HG03558 (cell line): ENCODE measurements at regions not wholly inside any gene's neighbourhood (a gene's known extent, or its start where the extent isn't known, plus 50 kb on each side); places are given as distances from the start of the nearest gene placed in this dataset.

ENCODE experiments used
- ATAC-seq: cut with Tn5 transposase; IDR thresholded peaks from one replicate; pipeline ENCODE4 v1.9.1; 2021; ENCODE audit warnings: moderate number of reproducible peaks; ENCODE audit not compliant: unreplicated experiment; ENCODE audit errors: extremely low read depth

DNA sequence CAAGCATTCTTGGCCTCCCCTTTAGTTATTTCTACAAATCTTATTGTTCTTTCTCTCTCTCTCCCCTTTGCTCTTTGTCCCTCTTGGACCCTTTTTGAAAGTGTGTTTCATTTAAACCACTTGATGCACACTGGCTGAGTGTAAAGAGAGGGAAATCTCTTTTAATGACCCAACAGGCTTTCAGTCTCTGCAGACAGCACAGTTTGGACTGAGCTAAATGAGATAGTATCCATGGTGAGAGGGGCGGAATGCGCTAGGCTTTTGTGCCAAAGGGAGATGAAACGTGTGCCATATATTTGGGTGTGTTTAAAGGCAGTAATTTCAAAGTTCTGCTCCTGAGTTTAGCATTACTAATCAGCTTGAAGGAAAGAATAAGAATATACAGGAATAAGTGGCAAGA lies 184.9 kb downstream of the PCSK1 start:
- ATAC-seq, result no peak

DNA sequence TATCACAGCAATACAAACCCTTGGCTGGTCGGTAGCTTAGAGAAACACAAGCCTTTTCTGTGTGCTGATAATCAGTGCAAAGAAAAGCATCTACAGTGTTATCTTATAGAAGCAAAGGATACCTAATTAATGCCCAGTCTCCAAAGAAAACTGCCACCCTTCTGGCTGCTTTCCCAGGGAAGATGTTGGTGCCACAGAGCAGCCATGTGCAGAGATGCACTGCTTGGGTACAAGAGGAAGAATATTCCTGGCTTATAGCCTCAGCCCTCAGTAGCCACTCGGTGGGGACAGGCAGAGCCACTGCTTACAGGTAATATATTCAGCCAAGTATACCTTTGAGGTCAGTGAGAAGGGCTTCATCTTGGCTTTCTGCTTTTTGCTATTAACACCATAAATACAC lies 185.3 kb downstream of the PCSK1 start:
- ATAC-seq, result no peak

DNA sequence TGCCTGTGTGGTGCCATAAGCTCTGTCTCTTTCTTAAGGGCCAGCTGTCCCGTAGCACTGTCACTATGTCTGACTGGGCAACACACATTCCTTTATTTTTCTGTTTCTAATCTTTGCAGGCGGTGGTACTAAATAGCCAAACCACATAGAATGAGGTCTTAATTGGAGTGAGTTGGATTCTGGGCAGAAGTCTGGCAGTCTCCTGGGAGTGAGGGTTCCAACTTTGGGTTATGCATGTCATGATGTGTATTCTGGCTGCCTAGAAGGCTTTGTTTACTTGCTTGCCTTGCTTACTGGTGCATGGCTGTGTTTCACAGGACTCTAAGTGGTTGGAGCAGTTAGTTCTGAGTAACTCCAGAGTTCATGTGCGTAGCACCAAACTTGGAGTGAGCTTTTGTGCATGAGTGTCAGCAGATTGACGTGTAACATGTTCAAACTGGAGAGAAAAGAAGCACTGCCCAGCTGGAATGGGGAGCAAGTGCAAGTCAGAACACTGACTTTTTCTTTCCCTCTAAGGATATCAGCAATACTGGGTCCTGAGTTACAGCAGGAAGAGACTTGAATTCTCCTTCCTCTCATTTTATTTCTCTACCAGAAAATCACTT lies 185.8 kb downstream of the PCSK1 start:
- no peak for ATAC-seq

DNA sequence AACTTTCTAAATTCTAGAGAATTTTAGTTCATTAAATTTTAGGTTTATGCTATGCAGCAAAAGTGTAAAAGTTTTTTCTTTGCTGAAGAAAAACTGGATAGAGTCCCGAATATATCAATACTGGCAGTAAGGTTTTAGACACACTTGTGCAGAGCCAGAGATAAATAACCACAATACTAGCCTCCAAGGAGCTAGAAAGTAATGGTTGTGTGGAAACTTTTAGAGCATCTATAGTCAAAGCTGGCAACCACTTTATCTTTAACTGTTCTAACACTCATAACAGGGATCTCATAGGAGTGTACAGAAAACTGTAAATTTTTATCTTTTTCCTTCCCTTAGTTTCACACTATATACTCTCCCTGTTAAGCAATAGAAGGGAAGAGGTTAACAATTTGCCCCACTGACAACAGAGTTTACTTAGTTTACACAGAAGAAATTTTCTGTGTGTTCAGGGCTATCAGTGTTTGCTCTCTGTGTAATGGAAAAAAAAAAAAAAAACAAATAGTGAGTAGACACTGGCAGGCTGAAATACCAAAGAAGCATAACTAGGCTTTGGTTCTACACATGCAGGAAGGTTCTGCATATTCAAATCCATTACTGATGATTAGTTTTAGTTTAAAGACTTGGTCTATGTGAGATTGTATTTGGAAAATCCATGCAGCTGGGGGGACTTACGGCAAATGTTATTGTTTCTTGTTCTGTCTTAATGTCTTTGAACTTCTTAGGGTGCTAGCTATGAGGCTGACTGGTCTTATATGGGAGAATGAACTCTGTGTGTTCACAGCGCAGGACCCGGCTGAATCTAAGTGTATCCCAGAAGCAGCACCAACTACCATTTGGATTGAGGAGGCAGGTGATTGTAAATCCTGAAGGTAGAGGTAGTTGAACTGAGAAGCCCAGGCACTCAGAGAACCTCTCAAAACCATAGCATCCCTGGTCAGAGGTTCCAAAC lies 187.6 kb downstream of the PCSK1 start:
- ATAC-seq, result no peak

DNA sequence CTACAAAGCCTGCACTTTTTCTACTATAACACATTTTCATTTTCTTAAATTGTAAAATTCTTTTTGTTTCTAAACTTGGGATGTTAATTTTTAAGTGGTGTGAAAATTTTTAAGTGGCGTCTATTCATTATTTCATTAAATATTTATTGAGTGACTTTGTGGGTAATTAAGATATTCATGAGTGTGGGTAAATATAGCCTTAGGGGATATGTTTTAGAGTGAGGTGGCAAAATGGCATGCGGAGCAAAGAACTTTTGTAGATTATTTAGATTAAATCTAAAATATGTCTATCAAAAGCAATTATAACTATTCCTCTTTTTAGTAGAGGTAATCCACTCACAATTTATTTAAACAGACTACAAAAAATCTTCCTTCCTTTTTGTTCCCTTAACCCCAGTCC lies 188.4 kb downstream of the PCSK1 start:
- no peak for ATAC-seq

DNA sequence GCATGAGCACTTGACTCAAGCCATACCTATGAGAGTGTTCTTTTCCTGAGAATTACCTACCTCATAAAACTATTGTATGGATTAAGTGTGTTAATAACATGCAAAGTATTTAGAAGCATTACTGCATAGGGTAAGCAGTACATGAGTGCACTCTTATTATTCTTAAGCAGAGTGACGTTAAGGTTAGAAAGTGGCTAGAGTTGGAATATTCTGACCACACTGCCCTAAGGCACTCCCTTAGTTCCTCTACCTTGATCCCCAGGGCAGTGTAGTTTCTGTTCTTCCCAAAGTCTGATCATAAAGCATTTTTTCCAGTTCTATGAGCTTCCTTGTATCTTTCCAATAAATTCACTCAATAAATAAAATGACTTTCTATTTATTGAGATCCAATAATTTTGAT lies 189.2 kb downstream of the PCSK1 start:
- no peak for ATAC-seq

DNA sequence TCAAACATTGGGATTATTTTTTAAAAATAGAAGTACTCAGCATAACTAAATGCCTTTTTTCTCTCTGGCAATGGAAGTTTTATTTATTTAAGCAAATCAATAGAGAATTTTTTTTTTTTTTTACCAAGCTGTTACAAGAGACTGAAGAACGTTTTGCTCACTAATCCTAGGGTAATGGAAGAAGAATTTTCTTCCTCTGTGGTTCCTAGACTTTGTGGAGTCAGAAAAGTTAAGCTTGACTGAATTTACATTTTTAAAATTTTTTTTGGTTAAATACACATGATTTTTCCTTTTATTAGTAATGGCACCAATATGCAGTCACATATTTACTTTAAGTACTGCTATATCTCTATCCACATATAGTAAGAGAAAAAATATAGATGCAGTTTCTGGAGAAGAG lies 189.8 kb downstream of the PCSK1 start:
- no peak for ATAC-seq

DNA sequence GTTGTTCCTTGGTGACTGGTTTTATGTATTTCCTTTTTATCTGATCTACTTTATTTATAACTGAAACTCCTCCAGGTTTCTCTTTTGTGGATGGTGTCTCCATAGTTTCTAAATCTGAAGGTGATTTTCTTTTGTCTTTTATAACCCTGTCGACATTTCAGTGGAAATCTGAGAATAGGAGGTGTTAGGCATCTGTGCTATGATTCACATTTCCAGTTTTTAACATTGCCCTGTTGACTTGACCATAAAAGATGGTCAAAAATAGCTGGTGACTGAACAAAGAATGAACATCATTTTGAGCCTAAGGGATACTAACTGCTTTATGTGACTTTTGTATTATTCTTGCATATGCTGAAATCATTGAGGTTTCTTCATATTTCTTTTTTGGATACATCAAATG lies 190.5 kb downstream of the PCSK1 start:
- no peak for ATAC-seq

DNA sequence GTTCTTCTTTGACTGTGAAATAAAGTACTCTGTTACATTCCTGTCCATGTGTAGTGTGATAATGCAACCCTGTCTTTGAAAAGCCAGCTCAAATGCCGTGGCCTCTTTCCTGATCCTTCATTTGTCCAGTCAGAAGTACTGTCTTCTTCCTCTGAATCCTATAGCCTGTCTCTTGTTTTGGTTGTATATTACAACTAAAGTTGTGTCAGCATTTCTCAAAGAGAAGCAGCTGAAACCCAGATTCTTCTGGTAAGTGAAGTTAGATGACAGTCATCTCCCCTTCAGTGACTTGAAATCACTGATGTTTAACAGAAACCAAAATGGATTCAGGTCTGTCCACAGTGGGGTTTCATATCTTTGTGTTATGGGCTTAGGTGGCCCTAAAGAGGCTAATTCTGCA lies 196.2 kb downstream of the PCSK1 start:
- ATAC-seq, result no peak

DNA sequence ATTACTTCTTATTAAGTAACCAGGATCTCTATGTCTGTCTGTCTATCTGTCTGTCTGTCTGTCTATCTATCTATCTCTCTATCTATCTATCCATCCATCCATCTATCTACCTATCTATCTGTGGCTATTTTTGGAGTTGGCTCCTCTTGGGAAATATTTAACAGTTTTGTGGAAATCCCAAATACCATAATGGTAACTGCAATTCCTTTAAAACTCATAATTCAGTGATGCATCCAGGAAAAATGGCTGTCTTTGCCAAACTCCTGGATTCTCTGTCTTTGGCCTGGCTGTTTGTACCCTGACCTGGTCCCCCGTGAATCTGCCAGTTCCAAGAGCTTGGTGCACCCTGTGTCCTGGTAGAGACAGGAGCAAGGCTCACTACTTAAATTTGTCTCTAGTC lies 197.0 kb downstream of the PCSK1 start:
- no peak for ATAC-seq

DNA sequence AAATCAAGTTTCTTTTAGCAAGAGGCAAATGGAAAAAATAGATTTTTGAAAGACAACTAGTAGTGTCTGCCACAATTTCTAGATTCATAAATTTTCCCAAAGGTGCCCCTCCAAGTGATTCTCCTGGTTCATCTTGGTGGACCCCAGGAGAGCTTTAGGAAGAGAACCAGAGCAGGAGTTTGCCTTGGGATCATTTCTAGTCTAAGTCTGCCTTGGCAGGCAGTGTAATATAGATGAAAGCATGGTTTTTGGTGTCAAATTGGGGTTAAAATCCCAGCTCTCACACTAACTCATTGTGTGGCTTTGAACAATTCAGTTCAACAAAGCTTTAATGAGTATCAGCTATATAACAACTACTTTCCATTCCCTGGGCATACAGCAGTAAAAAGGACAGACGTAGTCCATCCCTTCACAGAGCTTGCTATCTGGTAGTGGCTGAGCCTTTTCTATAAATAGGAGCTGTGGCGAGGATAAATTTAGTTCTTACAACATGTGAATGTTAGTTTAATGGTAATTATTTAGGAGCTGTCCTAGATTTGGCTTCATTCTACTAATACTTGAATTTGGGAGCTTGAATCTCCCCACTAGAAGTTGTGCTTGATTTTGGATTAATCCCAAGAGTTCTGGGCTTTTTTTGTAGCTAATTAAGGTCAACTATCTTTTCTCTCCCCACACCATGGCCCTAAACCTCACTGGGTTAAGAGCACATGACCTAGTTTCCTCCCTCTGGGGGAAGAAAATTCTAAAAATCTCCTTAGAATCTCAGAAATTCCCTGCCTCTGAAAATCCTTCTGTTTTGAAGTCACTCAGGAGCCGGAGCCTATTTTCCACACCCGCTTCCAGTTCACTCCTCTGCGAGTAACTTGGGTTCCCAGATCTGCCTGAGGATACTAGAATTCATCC lies 197.8 kb downstream of the PCSK1 start:
- ATAC-seq, result no peak

DNA sequence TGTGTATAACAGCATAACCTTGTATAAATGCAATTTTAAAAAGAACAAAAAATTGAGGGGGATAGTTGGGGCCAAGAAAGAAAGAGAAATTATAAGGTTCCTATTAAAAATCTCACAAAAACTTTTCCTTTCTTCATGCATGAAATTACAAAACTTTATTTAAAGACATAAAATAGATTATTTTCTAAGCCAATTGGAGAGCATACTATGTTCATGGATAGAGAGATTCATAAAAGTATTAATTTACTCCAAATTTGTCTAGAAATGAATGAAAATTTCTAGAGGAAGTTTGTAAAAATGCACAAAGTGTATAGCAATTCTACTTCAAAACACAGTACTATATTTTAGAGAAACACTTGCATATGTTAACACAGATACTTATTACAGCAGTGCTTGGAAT lies 200.4 kb downstream of the PCSK1 start:
- ATAC-seq, result no peak

DNA sequence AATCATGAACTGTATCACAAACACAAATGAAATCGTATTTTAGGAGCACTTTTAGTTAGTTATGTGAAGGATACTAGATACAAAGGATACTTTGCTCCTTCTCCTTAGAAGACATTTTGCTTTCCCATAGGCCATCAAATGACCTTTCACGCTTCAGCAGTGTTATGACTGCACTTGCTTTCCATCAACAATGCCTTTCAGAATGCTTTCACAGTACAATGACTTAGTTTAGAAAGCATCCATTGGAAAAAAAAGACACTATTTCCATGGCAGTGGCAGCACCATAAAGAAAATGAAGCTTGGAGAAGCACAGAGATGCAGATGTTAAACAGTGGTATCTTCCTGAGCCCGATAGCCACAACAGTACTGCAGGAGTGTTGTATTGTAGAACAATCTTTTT lies 203.9 kb downstream of the PCSK1 start:
- ATAC-seq, result no peak

DNA sequence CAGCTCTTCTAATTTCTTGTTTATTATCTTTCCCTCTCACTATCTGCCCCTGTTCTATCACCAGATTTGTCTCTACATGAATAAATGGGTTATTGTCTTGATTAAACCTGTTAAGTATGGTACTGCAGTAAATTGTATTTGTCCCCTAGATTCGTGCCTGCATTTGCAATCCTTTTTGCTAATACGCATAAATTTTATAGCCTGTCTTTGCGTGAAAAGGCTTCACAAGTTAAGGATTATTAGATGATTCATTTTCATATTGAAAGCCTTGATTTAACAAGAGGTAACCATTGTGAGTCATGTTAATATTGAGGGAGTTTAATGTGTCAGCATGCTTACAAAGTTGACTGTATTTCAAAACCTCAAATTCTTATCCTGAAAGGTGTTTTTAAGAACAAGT lies 204.6 kb downstream of the PCSK1 start:
- no peak for ATAC-seq

DNA sequence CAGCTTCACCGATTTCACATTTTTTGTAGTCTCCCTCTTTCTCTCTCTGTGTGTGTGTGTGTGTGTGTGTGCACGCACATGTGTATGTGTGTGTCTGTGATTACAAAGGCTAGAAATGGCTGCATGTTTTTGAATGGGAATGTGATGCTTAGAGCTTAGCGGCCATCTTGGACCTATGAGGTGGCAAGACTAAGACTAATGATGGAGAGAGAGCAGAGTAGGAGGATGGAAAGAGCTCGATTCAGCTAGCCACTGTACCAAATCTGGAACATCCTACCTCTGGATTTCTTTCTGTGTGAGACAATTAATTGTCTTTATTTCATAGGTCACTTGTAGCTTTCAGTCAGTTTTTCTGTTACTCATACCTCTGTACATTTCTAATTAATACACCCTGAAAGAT lies 205.1 kb downstream of the PCSK1 start:
- no peak for ATAC-seq

DNA sequence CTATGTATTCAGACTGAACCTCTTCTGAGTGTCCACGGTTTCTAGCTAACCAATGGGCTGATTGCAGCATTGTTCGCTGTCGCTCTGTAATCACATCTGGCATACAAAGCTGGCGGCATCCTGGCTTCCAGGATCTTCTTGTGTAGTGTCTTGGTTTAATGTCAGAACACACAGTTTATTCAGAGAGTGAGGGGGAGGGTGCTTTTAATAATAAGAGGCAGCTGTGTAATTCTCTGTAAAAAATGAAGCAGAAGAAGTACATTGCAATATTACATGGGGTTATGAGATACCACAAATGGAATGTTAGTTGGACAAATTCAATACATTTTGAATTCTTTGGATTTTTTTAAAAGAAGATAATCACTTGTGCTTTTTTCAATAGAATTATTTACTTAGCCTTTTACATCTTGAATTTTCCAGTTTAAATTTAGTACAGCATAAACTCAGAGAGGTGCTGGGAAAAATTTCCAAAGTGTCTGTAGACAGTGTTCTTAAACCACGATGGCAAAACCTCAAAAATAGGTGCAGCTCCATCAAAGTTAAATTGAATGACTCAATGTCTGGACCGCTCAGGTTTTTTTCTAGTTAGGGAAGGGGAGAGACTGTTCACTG lies 206.0 kb downstream of the PCSK1 start:
- ATAC-seq, result no peak

DNA sequence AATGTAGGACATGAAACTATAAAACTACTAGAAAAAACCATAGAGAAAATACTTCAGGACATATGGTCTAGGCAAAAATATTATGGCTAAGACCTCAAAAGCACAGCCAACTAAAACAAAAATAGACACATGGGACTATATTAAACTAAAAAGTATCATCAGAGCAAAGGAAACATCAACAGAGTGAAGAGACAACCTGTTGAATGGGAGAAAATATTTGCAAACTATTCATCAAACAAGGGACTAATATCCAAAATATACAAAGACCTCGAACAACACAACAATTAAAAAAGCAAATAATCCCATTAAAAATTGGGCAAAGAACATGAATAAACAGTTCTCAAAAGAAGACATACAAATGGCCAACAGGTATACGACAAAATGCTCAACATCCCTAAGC lies 210.9 kb downstream of the PCSK1 start:
- ATAC-seq, result no peak

DNA sequence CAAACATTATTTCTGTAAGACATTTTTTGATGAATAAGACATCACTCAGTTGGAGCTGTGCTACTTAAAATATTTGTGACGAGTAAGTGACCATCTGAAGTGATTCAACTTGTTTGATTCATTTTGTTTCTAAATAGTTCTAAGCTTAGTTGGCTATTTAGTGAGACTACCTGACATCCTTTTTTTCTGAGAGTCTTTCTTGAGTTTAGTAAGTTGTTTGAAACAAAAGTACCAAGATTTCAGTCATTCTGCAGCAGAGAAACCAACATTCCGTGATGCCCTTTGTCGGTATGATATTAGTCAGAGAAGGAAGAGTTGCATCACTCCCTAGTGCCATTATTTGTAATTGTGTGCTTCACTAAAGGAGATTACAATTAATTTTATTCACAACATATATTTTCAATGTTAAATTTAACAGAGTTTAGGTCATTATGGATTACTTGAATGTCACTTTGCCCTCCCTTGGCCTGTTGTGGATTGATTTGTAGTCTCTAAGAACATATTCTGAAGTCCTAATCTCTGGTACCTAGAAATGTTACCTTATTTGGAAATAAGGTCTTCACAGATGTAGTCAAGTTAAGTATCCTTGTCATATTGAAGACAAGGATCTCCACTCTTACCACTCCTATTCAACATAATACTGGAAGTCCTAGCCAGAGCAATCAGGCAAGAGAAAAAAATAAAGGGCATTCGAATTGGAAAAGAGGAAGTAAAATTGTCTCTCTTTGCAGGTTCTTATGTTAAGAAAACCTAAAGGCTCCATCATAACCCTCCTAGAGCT lies 212.2 kb downstream of the PCSK1 start:
- no peak for ATAC-seq

DNA sequence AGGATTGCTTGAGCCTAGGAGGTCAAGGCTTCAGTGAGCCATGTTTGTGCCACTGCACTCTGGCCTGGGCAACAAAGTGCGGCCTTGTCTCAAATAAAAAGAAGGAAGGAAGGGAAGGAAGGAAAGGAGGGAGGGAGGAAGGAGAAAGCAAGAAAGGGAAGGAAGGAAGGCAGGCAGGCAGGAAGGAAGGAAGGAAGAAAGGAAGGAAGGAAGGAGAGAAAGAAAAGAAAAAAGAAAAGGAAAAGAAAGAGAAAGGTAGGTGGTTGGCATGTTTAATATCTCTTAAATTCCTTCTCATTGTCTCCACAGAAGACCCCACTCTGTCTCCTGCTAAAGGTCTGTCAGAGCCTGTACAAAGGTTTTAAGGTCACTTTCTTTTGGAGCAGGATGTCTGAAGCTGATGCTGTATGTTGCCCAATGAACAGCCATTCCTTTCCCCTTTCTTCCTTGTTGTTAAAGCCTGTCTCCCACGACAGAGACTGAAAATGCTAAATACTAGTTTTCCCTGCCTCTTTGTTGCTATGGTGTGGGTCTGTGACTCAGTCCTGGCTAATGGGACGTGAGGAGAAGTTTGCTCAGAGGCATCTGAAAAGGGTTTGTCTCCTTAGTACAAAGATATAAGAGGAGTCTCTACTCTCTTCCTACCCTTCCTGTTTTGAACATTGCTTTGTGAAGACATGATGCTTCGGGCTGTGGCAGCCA lies 213.3 kb downstream of the PCSK1 start:
- ATAC-seq, result no peak
